ENCODE measurements at regions not wholly inside any gene's neighbourhood (a gene's known extent, or its start where the extent isn't known, plus 50 kb on each side); places are given as distances from the start of the nearest gene placed in this dataset.
"Not testable (repeated sequence)": the region's sequence is repeated elsewhere in the genome, so short reads cannot be mapped to it uniquely, and the experiment has no call there.

DNA sequence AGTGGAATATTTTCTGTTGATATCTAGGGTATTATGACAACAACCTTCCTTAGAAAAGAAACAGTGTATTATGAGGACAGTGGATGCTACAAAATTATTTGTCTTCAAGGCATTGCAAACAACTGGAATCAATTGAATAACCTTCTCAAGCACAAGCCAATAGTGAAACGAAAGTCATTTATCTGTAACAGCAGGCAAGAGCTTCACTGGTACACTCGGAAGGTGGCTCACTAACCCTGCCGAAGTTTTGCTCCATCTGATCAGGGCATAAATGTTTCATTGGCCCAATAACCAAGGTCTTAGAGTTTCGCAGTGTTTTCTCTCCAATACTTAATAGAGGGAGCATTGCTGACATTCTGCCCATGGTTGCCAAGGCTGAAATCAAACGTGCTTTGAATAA is 5278.7 kb upstream of the TPTE start:
- TF ChIP-seq, protein P1, sequence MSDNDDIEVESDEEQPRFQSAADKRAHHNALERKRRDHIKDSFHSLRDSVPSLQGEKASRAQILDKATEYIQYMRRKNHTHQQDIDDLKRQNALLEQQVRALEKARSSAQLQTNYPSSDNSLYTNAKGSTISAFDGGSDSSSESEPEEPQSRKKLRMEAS (IDR thresholded peaks at IDR 0.05; ENCODE audit: low read depth, low read length) = not testable (repeated sequence)
- TF ChIP-seq, protein P2, sequence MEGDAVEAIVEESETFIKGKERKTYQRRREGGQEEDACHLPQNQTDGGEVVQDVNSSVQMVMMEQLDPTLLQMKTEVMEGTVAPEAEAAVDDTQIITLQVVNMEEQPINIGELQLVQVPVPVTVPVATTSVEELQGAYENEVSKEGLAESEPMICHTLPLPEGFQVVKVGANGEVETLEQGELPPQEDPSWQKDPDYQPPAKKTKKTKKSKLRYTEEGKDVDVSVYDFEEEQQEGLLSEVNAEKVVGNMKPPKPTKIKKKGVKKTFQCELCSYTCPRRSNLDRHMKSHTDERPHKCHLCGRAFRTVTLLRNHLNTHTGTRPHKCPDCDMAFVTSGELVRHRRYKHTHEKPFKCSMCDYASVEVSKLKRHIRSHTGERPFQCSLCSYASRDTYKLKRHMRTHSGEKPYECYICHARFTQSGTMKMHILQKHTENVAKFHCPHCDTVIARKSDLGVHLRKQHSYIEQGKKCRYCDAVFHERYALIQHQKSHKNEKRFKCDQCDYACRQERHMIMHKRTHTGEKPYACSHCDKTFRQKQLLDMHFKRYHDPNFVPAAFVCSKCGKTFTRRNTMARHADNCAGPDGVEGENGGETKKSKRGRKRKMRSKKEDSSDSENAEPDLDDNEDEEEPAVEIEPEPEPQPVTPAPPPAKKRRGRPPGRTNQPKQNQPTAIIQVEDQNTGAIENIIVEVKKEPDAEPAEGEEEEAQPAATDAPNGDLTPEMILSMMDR (IDR thresholded peaks at IDR 0.05; ENCODE audit: low read depth, low read length) = not testable (repeated sequence)
- TF ChIP-seq MYC (IDR thresholded peaks at IDR 0.05; ENCODE audit: low read depth, low read length); POLR2A (IDR thresholded peaks at IDR 0.05; ENCODE audit: extremely low read depth, insufficient read length): not testable (repeated sequence)

Measured in NB4 (cell line).